Ovary (tissue), 3 donors: ENCODE measurements at regions not wholly inside any gene's neighbourhood (a gene's known extent, or its start where the extent isn't known, plus 50 kb on each side); places are given as distances from the start of the nearest gene placed in this dataset.

Experiments used
- CTCF ChIP-seq, 3 donors: fragments of 450-650 bp in 2 of 3; fragments of 200-600 bp in 1 of 3; IDR thresholded peaks; one replicate each; pipeline versions ENCODE4 v1.5.1 to v1.8.0; 2016 to 2022; ENCODE audit warnings: antibody characterized with exemption in 3 of 3, mild to moderate bottlenecking in 1 of 3
- EP300 ChIP-seq: sonication (generic); formaldehyde crosslinking; IDR thresholded peaks from one replicate; pipeline ENCODE4 v1.6.1; 2017; ENCODE audit warnings: antibody characterized with exemption
- POLR2A ChIP-seq: fragments of 450-650 bp; IDR thresholded peaks from one replicate; pipeline ENCODE4 v1.6.1; 2017; ENCODE audit warnings: antibody characterized with exemption, mild to moderate bottlenecking, moderate library complexity
- donor health status: DM: no; HTN: no; CAD: no.

GRCh38 chr2:5868931-5869330, 176.7 kb downstream of the SOX11 start:
- TF ChIP-seq CTCF (IDR thresholded peaks at IDR 0.05) (no peak), POLR2A (no peak), EP300 (no peak)
